Tibial nerve (tissue), 4 donors: ENCODE measurements at regions not wholly inside any gene's neighbourhood (a gene's known extent, or its start where the extent isn't known, plus 50 kb on each side); places are given as distances from the start of the nearest gene placed in this dataset.

ENCODE experiments used
- EP300 ChIP-seq, 2 donors: sonication (generic); formaldehyde crosslinking; IDR thresholded peaks; one replicate each; pipeline ENCODE4 v1.6.1; 2017; ENCODE audit warnings: antibody characterized with exemption in 2 of 2, mild to moderate bottlenecking in 1 of 2
- POLR2A ChIP-seq, 2 donors: fragments of 450-650 bp; IDR thresholded peaks; one replicate each; pipeline ENCODE4 v1.6.1; 2017; ENCODE audit warnings: antibody characterized with exemption in 2 of 2, mild to moderate bottlenecking in 2 of 2, moderate library complexity in 2 of 2
- TF ChIP-seq, protein P1 (sequence below), 5 experiments: fragments of 200-600 bp in 3 of 5; fragments of 450-650 bp in 2 of 5; sonication (generic) in 3 of 5; IDR thresholded peaks; one replicate each; pipeline ENCODE4 v1.5.1; 2016 to 2019; ENCODE audit warnings: antibody characterized with exemption in 5 of 5, mild to moderate bottlenecking in 3 of 5, moderate library complexity in 2 of 5

DNA sequence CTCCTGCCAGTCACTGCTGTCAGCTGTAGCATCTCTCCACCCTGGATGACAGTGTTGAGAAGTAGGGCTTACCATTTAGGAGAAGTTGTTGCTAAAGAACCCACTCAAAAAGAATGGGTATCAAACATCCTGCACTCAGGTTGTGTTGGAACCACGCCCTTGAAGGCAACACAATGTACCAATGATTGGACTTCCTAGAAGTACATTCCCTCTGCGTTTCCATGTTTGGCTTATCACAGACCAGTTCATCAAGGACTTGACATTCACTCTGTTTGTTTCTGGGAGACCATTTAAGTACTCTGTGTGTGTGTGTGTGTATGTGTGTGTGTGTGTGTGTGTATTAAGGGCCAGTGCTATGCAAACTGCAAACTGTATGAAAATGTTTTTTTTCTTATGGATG lies 200.6 kb upstream of the GATB start:
- TF ChIP-seq POLR2A (IDR thresholded peaks at IDR 0.05) (no peak), EP300 (IDR thresholded peaks at IDR 0.05) (no peak)
- TF ChIP-seq, protein P1, sequence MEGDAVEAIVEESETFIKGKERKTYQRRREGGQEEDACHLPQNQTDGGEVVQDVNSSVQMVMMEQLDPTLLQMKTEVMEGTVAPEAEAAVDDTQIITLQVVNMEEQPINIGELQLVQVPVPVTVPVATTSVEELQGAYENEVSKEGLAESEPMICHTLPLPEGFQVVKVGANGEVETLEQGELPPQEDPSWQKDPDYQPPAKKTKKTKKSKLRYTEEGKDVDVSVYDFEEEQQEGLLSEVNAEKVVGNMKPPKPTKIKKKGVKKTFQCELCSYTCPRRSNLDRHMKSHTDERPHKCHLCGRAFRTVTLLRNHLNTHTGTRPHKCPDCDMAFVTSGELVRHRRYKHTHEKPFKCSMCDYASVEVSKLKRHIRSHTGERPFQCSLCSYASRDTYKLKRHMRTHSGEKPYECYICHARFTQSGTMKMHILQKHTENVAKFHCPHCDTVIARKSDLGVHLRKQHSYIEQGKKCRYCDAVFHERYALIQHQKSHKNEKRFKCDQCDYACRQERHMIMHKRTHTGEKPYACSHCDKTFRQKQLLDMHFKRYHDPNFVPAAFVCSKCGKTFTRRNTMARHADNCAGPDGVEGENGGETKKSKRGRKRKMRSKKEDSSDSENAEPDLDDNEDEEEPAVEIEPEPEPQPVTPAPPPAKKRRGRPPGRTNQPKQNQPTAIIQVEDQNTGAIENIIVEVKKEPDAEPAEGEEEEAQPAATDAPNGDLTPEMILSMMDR (IDR thresholded peaks at IDR 0.05) = no peak
